GM18502 (cell line): ENCODE measurements at regions not wholly inside any gene's neighbourhood (a gene's known extent, or its start where the extent isn't known, plus 50 kb on each side); places are given as distances from the start of the nearest gene placed in this dataset.
"Not testable (repeated sequence)": the region's sequence is repeated elsewhere in the genome, so short reads cannot be mapped to it uniquely, and the experiment has no call there.

ENCODE experiments used
- ATAC-seq: cut with Tn5 transposase; IDR thresholded peaks from one replicate; pipeline ENCODE4 v1.9.1; 2021; ENCODE audit warnings: mild to moderate bottlenecking; ENCODE audit not compliant: unreplicated experiment, poor library complexity

DNA sequence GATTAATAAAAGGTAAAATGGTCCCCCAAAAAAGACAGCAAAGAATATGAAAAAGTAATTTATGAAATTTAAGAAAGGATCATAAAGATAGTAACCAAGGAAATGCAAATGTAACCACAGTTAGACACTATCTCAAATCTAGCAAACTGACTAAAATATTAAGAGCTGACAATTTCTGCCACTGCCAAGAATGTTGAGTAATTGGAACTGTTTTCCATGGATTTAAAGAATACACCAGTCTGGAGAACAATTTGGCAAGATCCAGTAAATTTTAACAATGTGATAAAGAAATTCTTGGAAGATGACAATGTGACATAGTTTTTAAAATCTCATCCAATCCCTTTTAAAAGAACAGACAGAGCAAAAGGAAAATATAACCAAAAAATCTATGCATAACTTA is 798.0 kb upstream of the MGAT4C start:
- ATAC-seq, result no peak

DNA sequence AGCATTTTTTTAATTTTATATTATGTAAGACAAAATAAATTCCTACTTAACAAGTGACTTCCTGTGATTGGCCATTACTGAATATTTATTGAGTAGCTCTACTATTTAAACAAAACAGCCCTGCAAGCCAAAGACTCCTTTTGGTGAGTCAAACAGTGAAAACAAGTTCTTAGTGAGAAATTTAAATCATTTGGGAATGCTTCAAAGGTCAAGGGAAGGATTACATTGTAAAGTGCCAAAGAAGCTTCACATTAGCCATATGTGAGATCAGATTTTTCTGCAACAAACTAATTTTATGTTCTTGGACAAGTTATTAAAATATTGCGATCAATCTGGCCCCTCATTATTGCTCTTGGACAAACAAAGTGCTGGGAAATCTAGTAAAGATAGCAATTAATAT is 795.4 kb upstream of the MGAT4C start:
- ATAC-seq, result no peak

DNA sequence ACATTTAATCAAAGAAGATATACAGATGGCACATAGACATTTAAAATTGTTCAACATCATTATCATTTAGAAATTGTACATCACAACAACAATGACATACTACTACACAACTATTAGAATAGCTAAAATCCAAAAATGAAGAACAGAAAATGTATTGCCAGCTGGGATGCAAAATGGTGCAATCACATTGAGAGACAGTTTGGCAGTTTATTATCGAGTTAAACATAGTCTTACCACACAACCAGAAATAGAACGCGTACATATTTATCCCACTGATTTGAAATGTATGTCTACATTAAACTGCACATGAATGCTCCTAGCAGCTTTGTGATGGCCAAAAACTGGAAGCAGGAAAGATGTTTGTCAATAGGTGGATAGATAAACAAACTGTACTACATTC is 791.5 kb upstream of the MGAT4C start:
- no peak for ATAC-seq

DNA sequence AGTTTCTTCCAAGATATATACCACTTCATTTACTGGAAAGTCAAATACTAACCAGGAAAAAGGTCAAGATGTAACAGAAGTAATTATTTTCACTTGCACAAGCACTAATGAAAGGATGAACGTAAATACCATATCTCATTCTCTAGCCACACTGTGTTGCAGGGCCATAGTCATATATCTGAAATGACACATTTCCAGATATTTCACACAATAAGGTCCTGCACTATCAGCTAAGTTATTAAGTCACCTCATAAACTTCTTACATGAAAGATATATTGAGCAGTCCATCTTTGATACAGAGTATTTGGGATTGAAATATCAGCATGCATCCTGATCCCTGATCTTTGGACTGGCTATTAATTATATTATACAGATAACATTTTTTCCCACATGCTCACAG is 783.3 kb upstream of the MGAT4C start:
- ATAC-seq, result no peak

DNA sequence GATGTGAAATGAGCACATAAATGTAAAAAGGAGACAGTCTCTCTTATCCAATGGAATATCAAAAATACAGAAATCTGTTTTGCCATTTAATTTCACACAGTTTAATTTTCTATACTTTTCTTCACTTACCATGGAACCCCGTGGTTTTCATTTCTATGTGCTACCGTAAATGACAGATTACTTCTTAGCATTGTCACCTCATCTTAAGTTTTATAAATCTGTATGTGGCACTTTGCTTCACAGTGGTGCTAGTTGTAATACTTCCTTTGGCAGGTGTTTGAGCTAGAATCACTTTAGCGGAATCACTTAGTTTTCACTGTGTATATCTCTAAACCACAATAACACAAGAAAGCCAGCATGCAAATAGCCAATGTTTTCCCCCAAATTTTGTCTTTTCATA is 781.9 kb upstream of the MGAT4C start:
- no peak for ATAC-seq

DNA sequence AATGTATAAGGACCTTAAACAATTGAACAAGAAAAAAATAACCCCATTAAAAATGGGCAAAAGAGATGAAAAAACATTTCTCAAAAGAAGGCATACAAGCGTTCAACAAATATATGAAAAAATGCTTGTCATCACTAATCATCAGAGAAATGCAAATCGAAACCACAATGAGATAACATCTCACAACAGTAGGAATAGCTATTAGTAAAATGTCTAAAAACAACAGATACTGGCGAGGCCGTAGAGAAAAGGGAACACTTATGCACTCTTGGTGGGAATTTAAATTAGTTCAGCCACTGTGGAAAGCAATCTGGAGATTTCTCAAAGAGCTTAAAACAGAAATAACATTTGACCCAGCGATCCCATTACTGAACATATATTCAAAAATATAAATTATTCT is 769.8 kb upstream of the MGAT4C start:
- ATAC-seq, result no peak

DNA sequence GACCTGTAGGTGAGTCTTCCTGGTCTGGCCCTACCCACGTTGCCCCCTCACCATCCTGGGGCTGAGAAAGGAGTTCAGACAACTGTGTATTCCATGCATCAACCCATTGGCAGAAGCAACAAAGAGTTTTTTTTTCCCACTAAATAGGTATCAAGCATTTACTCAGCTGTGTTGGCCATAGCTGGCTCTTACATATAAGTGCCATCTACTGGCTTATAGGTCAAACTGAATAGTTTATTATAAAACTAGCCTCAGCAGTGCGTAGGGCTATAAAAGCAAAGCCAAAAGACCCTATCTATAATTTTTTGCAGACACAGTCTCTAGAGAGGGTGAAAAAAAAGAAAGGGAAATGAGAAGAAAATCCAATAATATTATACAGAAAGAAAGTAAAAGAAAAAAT is 765.2 kb upstream of the MGAT4C start:
- no peak for ATAC-seq

DNA sequence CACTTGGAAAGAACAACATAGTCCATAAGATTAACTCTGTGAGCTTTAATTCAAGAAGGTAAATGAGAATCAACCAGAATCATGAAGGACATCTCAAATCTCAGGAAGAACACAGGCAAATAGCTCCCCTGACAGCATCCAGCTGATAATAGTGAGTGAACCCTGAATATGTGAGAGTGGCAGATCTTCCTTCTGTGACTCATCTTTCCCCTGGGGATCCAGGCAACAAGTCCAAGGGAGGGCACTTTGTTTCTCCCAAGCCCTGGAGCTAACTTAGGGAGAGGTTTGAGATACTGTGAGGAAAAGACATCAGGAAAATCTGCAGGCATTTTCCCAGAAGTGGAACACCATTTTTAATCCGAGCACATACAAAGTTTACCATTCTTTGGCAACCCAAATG is 763.9 kb upstream of the MGAT4C start:
- ATAC-seq, result no peak

DNA sequence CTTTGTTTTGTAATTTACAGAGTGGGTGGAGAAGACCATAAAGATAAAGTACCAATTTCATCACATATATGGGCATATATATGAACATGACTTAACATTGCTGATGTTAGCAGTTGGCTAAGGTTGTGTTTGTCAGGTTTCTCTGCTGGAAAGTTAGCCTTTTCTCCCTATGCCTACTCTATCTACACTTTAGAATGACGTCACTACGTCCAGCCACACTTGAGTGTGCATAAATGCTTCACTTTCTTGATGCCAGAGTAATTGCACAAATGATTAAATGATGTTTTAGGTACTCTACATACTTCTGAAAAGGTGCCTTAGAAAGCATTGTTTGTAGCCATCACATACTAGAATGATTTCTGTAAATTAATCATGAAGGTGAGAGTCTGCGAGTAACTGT is 759.2 kb upstream of the MGAT4C start:
- ATAC-seq, result no peak

DNA sequence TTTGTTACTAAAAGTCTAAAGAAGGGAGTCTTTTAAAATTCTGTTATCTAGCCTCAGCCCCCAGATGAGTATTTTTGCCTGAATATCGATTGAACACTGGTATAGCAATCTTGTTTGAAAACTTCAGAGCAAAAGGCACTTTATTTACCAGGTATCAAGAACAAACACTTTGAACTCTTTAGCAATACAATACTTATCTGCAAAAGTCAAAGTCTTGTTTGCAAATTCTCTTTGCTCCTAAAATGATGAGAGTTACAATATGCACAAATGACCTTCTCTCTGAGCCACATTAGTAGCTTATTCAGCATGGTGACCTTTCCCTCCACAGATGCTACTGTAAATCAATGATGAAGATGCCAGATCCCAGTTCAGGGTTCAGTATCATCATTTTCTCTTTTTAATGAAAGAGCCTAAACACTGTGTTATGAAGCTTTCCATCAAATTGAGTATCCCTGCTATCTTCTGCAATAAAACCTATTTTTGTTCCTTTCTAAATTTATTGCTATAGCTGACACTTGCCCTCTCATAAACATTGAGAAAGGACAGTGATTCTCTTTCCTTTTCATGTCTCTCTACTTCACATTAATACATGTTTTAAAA is 752.7 kb upstream of the MGAT4C start:
- ATAC-seq, result no peak

DNA sequence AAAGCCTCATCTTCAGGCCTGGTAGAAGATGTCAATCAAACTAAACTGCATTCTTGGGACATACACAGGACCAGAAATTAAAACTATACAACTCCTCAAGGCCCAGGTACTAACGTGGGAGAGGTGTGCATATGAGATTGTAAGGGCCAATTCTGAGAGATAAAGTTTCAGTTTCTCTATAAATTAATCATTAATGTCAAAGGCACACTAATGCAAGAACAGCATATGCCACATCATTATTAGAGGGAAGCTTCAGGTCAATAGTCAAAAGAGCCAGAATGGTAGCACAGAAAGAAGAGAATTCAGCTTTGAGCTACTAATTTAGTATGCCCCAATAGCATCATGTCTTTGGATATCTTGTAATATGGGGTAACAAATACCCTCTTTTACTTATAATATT is 744.9 kb upstream of the MGAT4C start:
- ATAC-seq, result no peak

DNA sequence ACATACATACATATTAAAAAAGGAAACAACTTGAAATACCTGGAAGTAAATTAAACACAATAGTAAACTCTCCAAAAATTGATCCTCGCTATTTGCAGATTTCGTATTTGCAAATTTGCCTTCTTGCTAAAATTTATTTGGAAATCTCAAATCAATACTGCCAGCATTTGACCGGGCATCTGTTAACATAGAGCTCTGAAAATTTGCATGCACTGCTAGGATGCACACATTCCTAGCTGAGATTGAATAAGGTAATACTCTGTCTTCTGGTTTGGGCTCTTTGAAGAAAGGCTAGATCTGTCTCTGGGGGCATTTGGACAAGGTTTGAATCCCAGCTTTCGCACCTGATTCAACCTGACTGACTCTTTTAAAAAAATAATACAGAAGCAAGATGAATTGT is 729.1 kb upstream of the MGAT4C start:
- ATAC-seq, result no peak

DNA sequence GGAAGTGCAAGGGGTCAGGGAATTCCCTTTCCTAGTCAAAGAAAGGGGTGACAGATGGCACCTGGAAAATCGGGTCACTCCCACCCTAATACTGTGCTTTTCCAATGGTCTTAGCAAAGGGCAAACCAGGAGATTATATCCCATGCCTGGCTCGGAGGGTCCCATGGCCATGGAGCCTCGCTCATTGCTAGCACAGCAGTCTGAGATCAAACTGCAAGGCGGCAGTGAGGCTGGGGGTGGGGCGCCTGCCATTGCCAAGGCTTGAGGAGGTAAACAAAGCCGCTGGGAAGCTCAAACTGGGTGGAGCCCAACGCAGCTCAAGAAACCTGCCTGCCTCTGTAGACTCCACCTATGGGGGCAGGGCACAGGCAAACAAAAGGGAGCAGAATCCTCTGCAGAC is 714.4 kb upstream of the MGAT4C start:
- ATAC-seq, result not testable (repeated sequence)

DNA sequence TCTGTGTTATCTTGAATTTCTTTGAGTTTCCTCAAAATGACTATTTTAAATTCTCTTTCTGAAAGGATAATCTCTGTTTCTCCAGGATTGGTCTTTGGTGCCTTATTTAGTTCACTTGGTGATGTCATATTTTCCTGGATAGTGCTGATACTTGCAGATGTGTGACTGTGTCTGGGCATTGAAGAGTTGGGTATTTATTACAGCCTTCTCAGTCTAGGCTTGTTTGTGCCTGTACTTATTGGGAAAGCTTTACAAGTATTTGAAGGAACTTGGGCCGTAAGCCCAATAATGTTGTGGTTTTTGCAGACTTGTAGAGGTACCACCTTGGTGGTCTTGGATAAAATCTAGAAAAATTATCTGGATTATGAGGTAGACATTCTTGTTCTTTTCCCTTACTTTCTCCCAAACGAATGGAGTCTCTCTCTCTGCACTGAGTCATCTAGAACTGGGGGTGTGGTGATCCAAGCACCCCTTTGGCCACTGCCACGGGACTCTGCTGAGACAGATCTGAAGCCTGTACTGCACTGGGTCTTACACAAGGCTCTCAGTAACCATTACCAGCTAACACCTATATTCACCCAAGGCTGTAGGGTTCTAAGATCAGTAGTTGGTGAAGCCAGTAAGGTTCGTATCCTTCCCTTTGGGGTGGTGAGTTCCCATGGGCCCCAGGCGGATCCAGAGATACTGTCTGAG is 703.7 kb upstream of the MGAT4C start:
- ATAC-seq, result no peak

DNA sequence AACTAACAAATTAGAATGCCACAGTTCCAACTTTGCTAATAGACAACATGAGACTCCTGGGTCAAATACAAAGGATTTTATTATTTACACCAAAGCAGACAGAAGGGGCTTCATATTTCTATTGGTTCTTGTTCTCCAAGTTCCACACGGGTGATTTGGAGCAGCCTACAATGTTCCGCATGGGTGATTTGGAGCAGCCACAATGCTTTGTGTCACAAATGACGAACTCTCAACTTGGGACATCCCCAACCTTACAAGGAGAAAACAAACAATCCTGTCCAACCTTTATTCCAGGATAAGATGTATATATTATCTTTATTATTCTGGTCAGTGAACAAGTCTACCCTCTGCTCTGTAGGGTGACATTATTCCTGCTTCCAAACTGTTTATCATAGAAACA is 694.3 kb upstream of the MGAT4C start:
- ATAC-seq, result no peak

DNA sequence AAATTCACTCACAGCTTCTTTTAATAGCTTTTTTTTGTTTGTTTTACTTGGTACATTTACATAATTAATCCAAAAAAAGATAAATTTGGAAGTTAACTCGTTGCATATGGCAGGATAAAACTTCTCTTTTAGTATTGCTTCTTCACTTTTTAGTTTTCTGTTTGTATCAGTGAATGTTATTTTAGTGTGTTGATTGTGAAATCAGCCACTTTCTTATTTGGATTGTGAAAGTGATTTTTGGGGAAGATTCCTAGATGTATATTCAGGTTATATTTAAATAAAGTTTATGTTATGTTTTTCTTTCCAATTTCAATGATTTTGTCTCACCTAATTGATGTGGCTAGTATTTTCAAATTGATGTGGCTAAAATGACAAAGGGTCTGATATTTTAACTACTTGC is 693.9 kb upstream of the MGAT4C start:
- no peak for ATAC-seq

DNA sequence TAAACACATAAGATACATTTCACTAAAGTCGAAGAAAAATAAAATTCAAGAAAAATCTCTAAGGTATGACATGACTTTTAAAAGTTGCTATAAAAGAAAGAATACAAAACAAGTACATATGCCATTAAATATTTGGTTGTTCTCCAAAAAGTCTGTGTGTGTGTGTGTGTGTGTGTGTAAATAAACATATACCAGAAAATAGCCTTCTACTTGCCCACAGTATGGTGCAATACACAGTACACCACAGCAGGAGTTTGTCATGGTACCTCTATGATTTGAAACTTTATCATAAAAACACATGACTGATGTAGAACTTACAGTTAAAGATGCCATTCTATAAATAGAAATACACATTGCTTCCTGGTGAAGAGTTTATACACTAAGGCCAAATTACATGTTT is 692.7 kb upstream of the MGAT4C start:
- no peak for ATAC-seq

DNA sequence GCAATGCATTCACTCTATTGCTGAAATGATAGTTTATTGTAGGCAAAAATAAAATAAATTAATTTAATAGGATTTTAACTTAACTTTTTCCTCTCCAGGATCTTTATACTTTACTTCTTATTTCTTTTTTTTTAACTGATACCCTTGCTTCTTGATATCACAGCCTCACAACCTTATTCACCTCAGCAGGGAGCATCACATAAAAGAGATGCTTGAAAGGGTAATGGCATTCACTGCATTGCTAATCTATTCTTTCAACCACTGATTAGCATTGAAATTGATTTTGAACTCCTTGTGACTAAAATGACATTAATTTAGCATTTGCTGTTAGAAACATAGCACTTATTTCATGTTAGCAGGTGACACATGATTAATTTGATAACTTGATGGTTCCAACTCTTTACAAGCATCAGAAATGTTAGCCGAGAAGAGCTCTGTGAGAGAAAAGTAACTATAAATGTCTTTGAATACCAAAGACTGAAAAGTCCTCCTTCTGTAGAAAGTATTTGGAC is 689.5 kb upstream of the MGAT4C start:
- no peak for ATAC-seq

DNA sequence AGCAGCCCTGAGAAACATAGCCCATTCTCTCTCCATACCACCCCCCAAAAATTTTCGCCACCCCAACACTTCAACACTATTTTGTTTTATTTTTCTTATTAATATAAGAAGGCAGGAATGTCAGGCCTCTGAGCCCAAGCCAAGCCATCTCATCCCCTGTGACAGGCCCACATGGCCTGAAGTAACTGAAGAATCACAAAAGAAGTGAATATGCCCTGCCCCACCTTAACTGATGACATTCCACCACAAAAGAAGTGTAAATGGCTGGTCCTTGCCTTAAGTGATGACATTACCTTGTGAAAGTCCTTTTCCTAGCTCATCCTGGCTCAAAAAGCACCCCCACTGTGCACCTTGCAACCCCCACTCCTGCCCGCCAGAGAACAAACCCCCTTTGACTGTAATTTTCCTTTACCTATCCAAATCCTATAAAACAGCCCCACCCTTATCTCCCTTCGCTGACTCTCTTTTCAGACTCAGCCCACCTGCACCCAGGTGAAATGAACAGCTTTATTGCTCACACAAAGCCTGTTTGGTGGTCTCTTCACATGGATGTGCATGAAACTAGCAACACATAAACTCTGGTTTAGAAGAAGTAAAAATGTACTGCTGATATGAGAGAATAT is 688.1 kb upstream of the MGAT4C start:
- not testable (repeated sequence) for ATAC-seq

DNA sequence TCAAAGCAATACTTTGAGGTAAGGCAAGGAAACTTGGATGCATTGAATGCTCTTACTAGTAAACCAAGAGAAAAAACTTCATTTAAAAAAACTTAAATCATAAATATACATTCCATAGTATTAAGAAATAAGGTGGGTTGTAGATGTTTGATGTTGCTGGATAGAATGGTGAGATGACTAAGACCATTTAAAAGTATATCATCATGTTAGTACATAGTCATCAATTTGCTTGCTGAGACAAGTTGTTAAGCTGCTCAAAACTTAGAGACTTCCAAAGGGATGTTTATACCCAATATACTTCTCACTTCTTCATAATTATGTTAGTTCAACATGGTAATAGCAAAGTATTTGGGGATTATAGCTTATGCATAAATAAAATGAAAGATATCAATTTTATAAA is 675.5 kb upstream of the MGAT4C start:
- no peak for ATAC-seq

DNA sequence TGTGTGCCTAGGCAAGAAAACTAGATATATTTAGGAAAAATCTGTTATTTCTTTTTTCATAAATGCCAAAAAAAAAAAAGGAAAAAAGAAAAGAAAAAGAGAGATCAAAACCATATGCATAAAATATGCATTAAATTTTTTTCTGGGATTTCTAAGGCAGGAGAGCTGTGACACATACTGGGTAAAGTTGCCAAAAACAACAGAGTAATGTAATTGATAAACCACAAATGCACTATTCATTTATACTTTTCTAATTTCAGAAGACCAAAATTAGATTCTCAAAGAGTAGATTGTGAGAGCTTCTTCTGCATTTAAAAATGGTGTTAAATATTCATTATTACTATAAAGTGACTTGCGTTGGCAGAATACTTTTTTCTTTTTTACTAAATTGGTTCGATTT is 673.8 kb upstream of the MGAT4C start:
- no peak for ATAC-seq

DNA sequence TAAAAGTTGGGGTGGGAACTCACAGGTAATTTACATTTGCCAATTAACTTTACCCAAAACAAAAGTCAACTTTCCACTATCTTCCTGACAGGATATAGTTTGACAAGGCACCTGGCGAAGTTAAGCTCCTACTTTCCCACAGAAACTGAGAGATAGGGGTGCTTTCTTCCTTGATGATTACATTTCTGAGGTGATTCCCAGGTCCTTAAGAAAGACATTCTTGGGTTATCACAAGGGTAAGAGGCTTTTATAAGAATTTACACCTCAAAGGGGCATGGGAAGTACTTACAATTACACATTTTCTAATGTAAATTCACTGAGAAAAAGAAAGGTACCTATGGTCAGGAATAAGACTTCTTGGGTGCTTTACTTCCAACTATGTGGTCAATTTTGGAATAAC is 660.9 kb upstream of the MGAT4C start:
- no peak for ATAC-seq
